ENCODE measurements at regions not wholly inside any gene's neighbourhood (a gene's known extent, or its start where the extent isn't known, plus 50 kb on each side); places are given as distances from the start of the nearest gene placed in this dataset.

- H3K4me3 ChIP-seq = no peak overlapping the region
- no peaks in the 10 kb centered on the region for H3K36me3 ChIP-seq (ENCODE audit: low read depth)
- no peak overlapping the region for H3K27ac ChIP-seq
- H2AFZ ChIP-seq = no peak overlapping the region
- no peaks in the 10 kb centered on the region for H3F3A ChIP-seq (ENCODE audit: insufficient read depth, low read depth)
- no peaks in the 10 kb centered on the region for H3K27me3 ChIP-seq (ENCODE audit: insufficient read depth, low read depth)
- peaks cover 6% of the 10 kb centered on the region for H3K4me1 ChIP-seq (replicated peaks; ENCODE audit: insufficient read depth)
- intact Hi-C loops (cut with micrococcal nuclease; ENCODE audit: unreplicated experiment) = no loop called here
- CTCF ChIA-PET = no interaction called here
- no peaks in the 10 kb centered on the region for H3K9me3 ChIP-seq (ENCODE audit: insufficient read depth, low read depth)
- H4K20me1 ChIP-seq (ENCODE audit: insufficient read depth) = no peaks in the 10 kb centered on the region
- H3K4me2 ChIP-seq = no peak overlapping the region
- BruUV-seq (replicated peaks) = no TSS peak
- POLR2A ChIA-PET (ENCODE audit: unreplicated experiment) = interaction anchor here (0.6 kb wide), 1 partner anchor 10 kb away, joined by 3 read pairs; no protein-coding TSS in a partner anchor
- no peak for DNase-seq
- no peaks in the 10 kb centered on the region for H3K79me2 ChIP-seq (ENCODE audit: low read depth)
- H3K9me2 ChIP-seq (ENCODE audit: insufficient read depth) = no peaks in the 10 kb centered on the region
- TF ChIP-seq CTCF (conservative IDR thresholded peaks at IDR 0.05) (no peak), EZH2 (IDR thresholded peaks at IDR 0.05; ENCODE audit: low read depth) (no peak)
Measured at GRCh38 chr7:136078630-136079029, 101.5 kb upstream of the MTPN start.

- Histone ChIP-seq H3K4me1 (replicated peaks; ENCODE audit: insufficient read depth) (peaks cover 6% of the 10 kb centered on the region), H3K79me2 (ENCODE audit: low read depth) (no peaks in the 10 kb centered on the region), H3K27ac (no peak overlapping the region), H2AFZ (no peak overlapping the region), H3F3A (ENCODE audit: insufficient read depth, low read depth) (no peaks in the 10 kb centered on the region), H3K9me3 (ENCODE audit: insufficient read depth, low read depth) (no peaks in the 10 kb centered on the region), H3K4me2 (no peak overlapping the region), H3K36me3 (ENCODE audit: low read depth) (no peaks in the 10 kb centered on the region), H3K4me3 (no peak overlapping the region), H4K20me1 (ENCODE audit: insufficient read depth) (no peaks in the 10 kb centered on the region), H3K27me3 (ENCODE audit: insufficient read depth, low read depth) (no peaks in the 10 kb centered on the region), H3K9me2 (ENCODE audit: insufficient read depth) (no peaks in the 10 kb centered on the region)
- intact Hi-C loops (cut with micrococcal nuclease; ENCODE audit: unreplicated experiment) = no loop called here
- BruUV-seq (replicated peaks) = no TSS peak
- TF ChIP-seq CTCF (conservative IDR thresholded peaks at IDR 0.05) = no peak
- no peak for TF ChIP-seq EZH2 (IDR thresholded peaks at IDR 0.05; ENCODE audit: low read depth)
- ChIA-PET CTCF (no interaction called here), POLR2A (ENCODE audit: unreplicated experiment) (no interaction called here)
- DNase-seq = no peak
Measured at GRCh38 chr7:136076954-136077353, 99.8 kb upstream of the MTPN start.

- no peak for DNase-seq
- TF ChIP-seq CTCF (conservative IDR thresholded peaks at IDR 0.05) = no peak
- no peak for TF ChIP-seq EZH2 (IDR thresholded peaks at IDR 0.05; ENCODE audit: low read depth)
- Histone ChIP-seq H3K4me3 (no peak overlapping the region), H3K4me1 (replicated peaks; ENCODE audit: insufficient read depth) (peaks cover 4% of the 10 kb centered on the region), H3K9me2 (ENCODE audit: insufficient read depth) (0 out of 2 replicates have a peak, but pooled peaks cover 5% of the 10 kb centered on the region), H3K9me3 (ENCODE audit: insufficient read depth, low read depth) (no peaks in the 10 kb centered on the region), H3F3A (ENCODE audit: insufficient read depth, low read depth) (no peaks in the 10 kb centered on the region), H3K79me2 (ENCODE audit: low read depth) (no peaks in the 10 kb centered on the region), H3K27ac (no peak overlapping the region), H3K27me3 (ENCODE audit: insufficient read depth, low read depth) (no peaks in the 10 kb centered on the region), H4K20me1 (ENCODE audit: insufficient read depth) (no peaks in the 10 kb centered on the region), H2AFZ (no peak overlapping the region), H3K36me3 (ENCODE audit: low read depth) (no peaks in the 10 kb centered on the region), H3K4me2 (no peak overlapping the region)
- no TSS peak for BruUV-seq (replicated peaks)
- intact Hi-C loops (cut with micrococcal nuclease; ENCODE audit: unreplicated experiment) = no loop called here
- POLR2A ChIA-PET (ENCODE audit: unreplicated experiment) = interaction anchor here (0.7 kb wide), 1 partner anchor 197 kb away, joined by 8 read pairs; no protein-coding TSS in a partner anchor
- CTCF ChIA-PET = no interaction called here
Measured at GRCh38 chr7:136074843-136075242, 97.7 kb upstream of the MTPN start.

Data from PC-9 (cell line).